ENCODE measurements at regions not wholly inside any gene's neighbourhood (a gene's known extent, or its start where the extent isn't known, plus 50 kb on each side); places are given as distances from the start of the nearest gene placed in this dataset.

DNA sequence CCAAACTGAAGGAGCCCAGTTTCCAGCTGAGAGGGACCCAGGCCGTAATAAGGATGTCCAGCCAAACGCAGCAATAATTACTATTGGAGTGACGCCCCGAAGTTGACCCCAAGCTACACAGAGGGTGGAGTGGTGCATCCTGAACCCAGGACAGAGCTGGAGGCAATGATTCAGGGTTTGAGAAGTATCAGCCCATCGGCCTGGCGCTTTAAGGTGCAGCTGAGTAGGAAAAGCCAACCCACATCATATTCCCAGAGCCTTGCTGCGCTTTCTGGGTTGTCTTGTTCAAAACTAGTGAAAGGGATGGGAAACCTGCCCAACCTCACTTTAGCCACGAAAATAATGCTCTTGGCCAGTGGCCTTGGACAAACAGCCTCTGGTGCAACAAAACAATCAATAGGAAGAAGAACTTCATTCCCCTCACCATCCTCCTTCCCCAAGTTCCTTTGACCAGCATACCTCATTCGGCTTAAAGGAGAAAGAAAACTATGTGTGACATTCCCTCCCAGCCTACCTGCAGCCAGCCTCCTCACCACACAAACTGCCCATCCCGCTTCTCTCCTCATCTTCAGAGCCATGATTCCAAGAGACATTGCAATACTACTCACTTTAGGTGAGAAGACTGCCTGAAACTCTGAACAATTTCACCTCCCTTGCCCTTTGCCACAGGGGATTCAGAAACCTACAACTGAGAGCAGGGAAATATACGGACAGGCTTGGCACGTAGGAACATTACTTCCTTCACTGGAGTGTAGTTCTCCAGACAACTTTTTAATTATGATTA, 217.2 kb upstream of the MKLN1 start:
- H3K27me3 ChIP-seq = no peaks in the 10 kb centered on the region
- 10 to 11% methylated on average over 11 to 12 of the region's 12 CpGs for WGBS, 2 donors
- H3K4me1 ChIP-seq = peaks cover 25% of the 10 kb centered on the region
- intact Hi-C loops (cut with DNase I; ENCODE audit: low total_unique reads) = no loop called here
- DNase-seq = peak; percentile 47
- H3K27ac ChIP-seq = peak overlapping the region; percentile 99 to 100
- peak overlapping the region; percentile 64 to 100 for H3K4me3 ChIP-seq
- H3K9me3 ChIP-seq = no peaks in the 10 kb centered on the region
- no peaks in the 10 kb centered on the region for H3K36me3 ChIP-seq (ENCODE audit: low read depth, missing control alignments)
- no peak for TF ChIP-seq POLR2A (IDR thresholded peaks at IDR 0.05)

DNA sequence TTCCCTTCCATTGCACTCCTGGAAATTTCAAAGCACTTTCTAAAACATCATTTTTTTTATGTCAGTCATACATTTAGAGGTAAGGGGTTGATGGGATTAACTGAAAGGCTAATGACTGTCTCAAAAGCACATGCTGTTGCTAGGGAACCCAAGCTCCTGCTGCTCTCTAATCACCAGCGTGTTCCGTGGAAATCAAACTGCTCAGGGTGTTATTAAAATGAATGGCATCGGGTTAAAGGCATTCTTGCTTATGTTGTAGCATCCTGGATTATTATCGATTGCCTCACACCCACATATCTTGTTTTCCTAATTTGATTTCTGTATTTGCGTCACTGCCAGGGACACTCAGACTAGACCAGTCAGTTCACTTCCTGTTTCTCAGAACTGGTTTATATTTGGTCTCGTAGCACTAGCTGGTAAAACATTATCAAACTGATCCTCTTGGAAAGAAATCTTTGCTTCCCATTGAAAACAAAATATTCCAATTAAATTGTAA, 216.5 kb upstream of the MKLN1 start:
- no peak for DNase-seq
- 13 to 23% methylated on average over 6 of the region's 6 CpGs for WGBS, 2 donors
- Histone ChIP-seq H3K4me1 (peaks cover 25% of the 10 kb centered on the region), H3K4me3 (peak overlapping the region; percentile 64 to 100), H3K27ac (peak overlapping the region; percentile 99 to 100), H3K9me3 (no peaks in the 10 kb centered on the region), H3K36me3 (ENCODE audit: low read depth, missing control alignments) (no peaks in the 10 kb centered on the region), H3K27me3 (no peaks in the 10 kb centered on the region)
- no peak for TF ChIP-seq POLR2A (IDR thresholded peaks at IDR 0.05)
- TF ChIP-seq, protein P1, sequence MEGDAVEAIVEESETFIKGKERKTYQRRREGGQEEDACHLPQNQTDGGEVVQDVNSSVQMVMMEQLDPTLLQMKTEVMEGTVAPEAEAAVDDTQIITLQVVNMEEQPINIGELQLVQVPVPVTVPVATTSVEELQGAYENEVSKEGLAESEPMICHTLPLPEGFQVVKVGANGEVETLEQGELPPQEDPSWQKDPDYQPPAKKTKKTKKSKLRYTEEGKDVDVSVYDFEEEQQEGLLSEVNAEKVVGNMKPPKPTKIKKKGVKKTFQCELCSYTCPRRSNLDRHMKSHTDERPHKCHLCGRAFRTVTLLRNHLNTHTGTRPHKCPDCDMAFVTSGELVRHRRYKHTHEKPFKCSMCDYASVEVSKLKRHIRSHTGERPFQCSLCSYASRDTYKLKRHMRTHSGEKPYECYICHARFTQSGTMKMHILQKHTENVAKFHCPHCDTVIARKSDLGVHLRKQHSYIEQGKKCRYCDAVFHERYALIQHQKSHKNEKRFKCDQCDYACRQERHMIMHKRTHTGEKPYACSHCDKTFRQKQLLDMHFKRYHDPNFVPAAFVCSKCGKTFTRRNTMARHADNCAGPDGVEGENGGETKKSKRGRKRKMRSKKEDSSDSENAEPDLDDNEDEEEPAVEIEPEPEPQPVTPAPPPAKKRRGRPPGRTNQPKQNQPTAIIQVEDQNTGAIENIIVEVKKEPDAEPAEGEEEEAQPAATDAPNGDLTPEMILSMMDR (IDR thresholded peaks at IDR 0.05) = no peak
- intact Hi-C loops (cut with DNase I; ENCODE audit: low total_unique reads) = no loop called here

DNA sequence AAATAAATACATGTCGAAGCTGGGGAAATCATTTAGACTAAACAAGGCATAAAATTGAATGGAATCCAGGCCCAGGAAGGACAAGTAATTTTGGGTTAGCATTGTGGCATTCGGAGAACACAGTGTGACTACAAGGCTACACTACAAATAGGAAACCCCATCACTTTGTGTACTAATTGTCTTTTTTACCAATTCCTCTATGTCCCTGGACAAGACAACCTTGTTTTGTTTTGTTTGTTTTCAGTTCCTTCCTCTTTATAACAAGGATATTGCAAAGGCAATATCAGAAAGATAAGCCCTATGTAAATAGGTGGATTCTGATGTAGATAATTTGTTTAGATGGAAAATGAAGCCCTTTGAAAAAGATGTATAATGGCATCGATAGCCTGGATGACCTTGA, 215.9 kb upstream of the MKLN1 start:
- 62 to 84% methylated on average over 3 of the region's 3 CpGs for WGBS, 2 donors
- no peak overlapping the region for H3K4me3 ChIP-seq
- H3K4me1 ChIP-seq = peaks cover 25% of the 10 kb centered on the region
- H3K27me3 ChIP-seq = no peaks in the 10 kb centered on the region
- DNase-seq = no peak
- intact Hi-C loops (cut with DNase I; ENCODE audit: low total_unique reads) = no loop called here
- no peak for TF ChIP-seq POLR2A (IDR thresholded peaks at IDR 0.05)
- TF ChIP-seq, protein P1 (IDR thresholded peaks at IDR 0.05) = no peak
- H3K27ac ChIP-seq = peak overlapping the region; percentile 11 to 100
- H3K9me3 ChIP-seq = no peaks in the 10 kb centered on the region
- H3K36me3 ChIP-seq (ENCODE audit: low read depth, missing control alignments) = no peaks in the 10 kb centered on the region

DNA sequence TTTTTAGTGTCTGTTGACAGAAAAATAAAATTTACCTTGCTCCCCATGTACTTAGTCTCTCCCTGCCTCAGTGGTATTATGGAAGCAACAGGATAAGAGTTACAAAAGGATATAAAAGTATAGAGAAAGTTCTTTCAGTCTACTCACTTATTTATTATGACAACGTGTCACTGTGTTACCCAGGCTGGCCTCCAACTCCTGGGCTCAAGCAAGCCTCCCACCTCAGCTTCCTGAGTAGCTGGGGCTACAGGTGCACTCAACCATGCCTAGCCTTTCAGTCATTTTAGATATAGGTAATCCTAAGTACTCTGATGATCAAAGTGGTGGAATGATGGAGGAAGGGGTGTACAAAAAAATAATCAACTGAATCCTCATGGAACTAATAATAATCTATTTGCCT, 215.2 kb upstream of the MKLN1 start:
- intact Hi-C loops (cut with DNase I; ENCODE audit: low total_unique reads) = no loop called here
- Histone ChIP-seq H3K4me3 (no peak overlapping the region), H3K27ac (peak overlapping the region in 1 of 2 donors; percentile 34), H3K4me1 (peaks cover 25% of the 10 kb centered on the region), H3K36me3 (ENCODE audit: low read depth, missing control alignments) (no peaks in the 10 kb centered on the region), H3K27me3 (no peaks in the 10 kb centered on the region), H3K9me3 (no peaks in the 10 kb centered on the region)
- TF ChIP-seq, protein P1 (IDR thresholded peaks at IDR 0.05) = no peak
- no peak for TF ChIP-seq POLR2A (IDR thresholded peaks at IDR 0.05)
- DNase-seq = no peak
- WGBS, 2 donors = 52 to 89% methylated on average over 1 of the region's 1 CpG

DNA sequence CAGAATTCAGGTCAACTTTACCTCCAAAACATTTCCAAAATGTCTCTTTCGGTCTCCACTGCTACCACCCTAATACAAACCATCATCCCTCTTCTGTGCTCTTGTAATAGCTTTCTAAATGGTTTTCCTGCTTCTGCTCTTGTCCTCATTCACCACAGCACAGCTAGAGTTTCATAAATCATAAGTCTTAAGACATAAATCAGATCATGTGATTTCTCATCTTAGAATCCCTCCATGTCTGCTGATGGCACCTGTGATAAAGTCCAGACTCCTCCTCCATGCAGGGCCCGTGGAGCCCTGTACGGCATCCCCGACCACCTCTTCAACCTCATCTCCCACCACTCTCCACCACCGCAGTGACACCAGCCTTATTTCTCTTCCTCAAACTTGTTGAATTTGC, 212.3 kb upstream of the MKLN1 start:
- WGBS, 2 donors = 84 to 86% methylated on average over 5 of the region's 5 CpGs
- intact Hi-C loops (cut with DNase I; ENCODE audit: low total_unique reads) = no loop called here
- no peak overlapping the region for H3K27ac ChIP-seq
- peaks cover 18% of the 10 kb centered on the region for H3K4me1 ChIP-seq
- no peak for TF ChIP-seq POLR2A (IDR thresholded peaks at IDR 0.05)
- TF ChIP-seq, protein P1 (IDR thresholded peaks at IDR 0.05) = no peak
- H3K4me3 ChIP-seq = peak overlapping the region in 1 of 2 donors; percentile 1
- H3K9me3 ChIP-seq = no peaks in the 10 kb centered on the region
- H3K36me3 ChIP-seq (ENCODE audit: low read depth, missing control alignments) = no peaks in the 10 kb centered on the region
- H3K27me3 ChIP-seq = no peaks in the 10 kb centered on the region
- DNase-seq = no peak

Data from testis (tissue), 2 donors.